ENCODE measurements at regions not wholly inside any gene's neighbourhood (a gene's known extent, or its start where the extent isn't known, plus 50 kb on each side); places are given as distances from the start of the nearest gene placed in this dataset.

DNA sequence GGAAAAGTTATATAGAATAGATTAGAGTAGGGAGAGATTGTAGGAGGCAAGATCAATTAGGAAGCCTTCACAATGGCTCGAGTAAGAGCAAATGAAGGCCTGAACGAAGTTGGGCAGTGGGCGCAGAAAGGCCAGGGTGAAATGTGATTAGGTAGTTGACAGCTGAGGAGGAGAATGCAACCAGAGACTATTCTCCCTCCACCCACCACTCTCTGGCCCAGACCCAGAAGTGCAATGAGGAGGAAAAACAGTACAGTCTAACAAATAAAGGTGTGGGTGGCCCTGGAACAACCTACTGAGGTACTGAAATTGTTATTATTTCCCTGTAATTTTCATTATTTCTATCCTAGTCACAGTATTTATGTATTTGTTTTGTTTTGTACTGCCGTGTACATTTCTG lies 176.7 kb downstream of the SLC39A8 start:
- TF ChIP-seq CTCF (IDR thresholded peaks at IDR 0.05) = no peak
- no peak for TF ChIP-seq EP300 (IDR thresholded peaks at IDR 0.05)

Data from tibial nerve (tissue), 4 donors.